ENCODE measurements at regions not wholly inside any gene's neighbourhood (a gene's known extent, or its start where the extent isn't known, plus 50 kb on each side); places are given as distances from the start of the nearest gene placed in this dataset.

- no peak for DNase-seq
Observed at GRCh38 chr1:117678246-117678977, 72.6 kb downstream of the TENT5C start.

GRCh38 chr1:117679299-117679698 lies 73.5 kb downstream of the TENT5C start:
- no peak for DNase-seq

GRCh38 chr1:117679868-117680267 lies 74.0 kb downstream of the TENT5C start:
- no peak for DNase-seq

- DNase-seq, result no peak
Observed at GRCh38 chr1:117680316-117681002, 74.6 kb downstream of the TENT5C start.

- peak; percentile 51 for DNase-seq
Observed at GRCh38 chr1:117681093-117681900, 75.4 kb downstream of the TENT5C start.

- no peak for DNase-seq
Observed at GRCh38 chr1:117681901-117682250, 76.0 kb downstream of the TENT5C start.

- DNase-seq, result no peak
Observed at GRCh38 chr1:117682372-117682771, 76.5 kb downstream of the TENT5C start.

GRCh38 chr1:117683571-117684285 lies 77.9 kb downstream of the TENT5C start:
- DNase-seq, result no peak

GRCh38 chr1:117685936-117686806 lies 80.3 kb downstream of the TENT5C start:
- DNase-seq, result no peak

- DNase-seq, result peak; percentile 62
Observed at GRCh38 chr1:117686907-117687306, 81.1 kb downstream of the TENT5C start.

GRCh38 chr1:117689997-117690625 lies 84.3 kb downstream of the TENT5C start:
- no peak for DNase-seq

- DNase-seq, result no peak
Observed at GRCh38 chr1:117691942-117692341, 86.1 kb downstream of the TENT5C start.

GRCh38 chr1:117694543-117694942 lies 88.7 kb downstream of the TENT5C start:
- no peak for DNase-seq

GRCh38 chr1:117695796-117696490 lies 90.1 kb downstream of the TENT5C start:
- DNase-seq, result no peak

- DNase-seq, result no peak
Observed at GRCh38 chr1:117696561-117696960, 90.7 kb downstream of the TENT5C start.

- DNase-seq, result peak; percentile 18
Observed at GRCh38 chr1:117697220-117697781, 91.5 kb downstream of the TENT5C start.

GRCh38 chr1:117698398-117699160 lies 92.7 kb downstream of the TENT5C start:
- DNase-seq, result peak; percentile 61

GRCh38 chr1:117699953-117700352 lies 94.1 kb downstream of the TENT5C start:
- no peak for DNase-seq

GRCh38 chr1:117702654-117703053 lies 96.8 kb downstream of the TENT5C start:
- DNase-seq, result no peak

GRCh38 chr1:117707371-117707770 lies 101.5 kb downstream of the TENT5C start:
- DNase-seq, result no peak
